OCI-LY3 (cell line): ENCODE measurements at regions not wholly inside any gene's neighbourhood (a gene's known extent, or its start where the extent isn't known, plus 50 kb on each side); places are given as distances from the start of the nearest gene placed in this dataset.

Experiments used
- CTCF ChIP-seq: fragments of 200-600, 300-600 bp; sonication (generic); IDR thresholded peaks from 2 replicates; pipeline ENCODE4 v1.5.1; 2014; ENCODE audit warnings: antibody characterized with exemption, low read length, low read depth
- EZH2phosphoT487 ChIP-seq: fragments of 200-600 bp; shearing (Covaris generic); IDR thresholded peaks from 2 replicates; pipeline ENCODE4 v1.6.1; 2018; ENCODE audit warnings: antibody characterized with exemption, mixed run types, low read depth

GRCh38 chr10:1855911-1856310 is 118.6 kb upstream of the ADARB2 start:
- no peak for TF ChIP-seq CTCF
- TF ChIP-seq EZH2phosphoT487, result no peak
